ENCODE measurements at regions not wholly inside any gene's neighbourhood (a gene's known extent, or its start where the extent isn't known, plus 50 kb on each side); places are given as distances from the start of the nearest gene placed in this dataset.

- H3K9me3 ChIP-seq (ENCODE audit: control insufficient read depth, low read length), result no peaks in the 10 kb centered on the region
- peak; percentile 93 for DNase-seq
- H3K4me1 ChIP-seq (ENCODE audit: control insufficient read depth, insufficient read depth, low read length), result no peaks in the 10 kb centered on the region
- H3K27ac Mint-ChIP-seq, result no peak overlapping the region
- no peak overlapping the region for H3K9ac ChIP-seq (ENCODE audit: extremely low read depth, low read length, poor library complexity, severe bottlenecking)
- H3K27ac ChIP-seq (ENCODE audit: low read depth, low read length), result no peak overlapping the region
- no peaks in the 10 kb centered on the region for H3K9me3 Mint-ChIP-seq
- peak; percentile 85 for TF ChIP-seq CTCF (conservative IDR thresholded peaks at IDR 0.05)
- no peaks in the 10 kb centered on the region for H3K36me3 Mint-ChIP-seq (ENCODE audit: low read depth)
- H3K27me3 ChIP-seq (ENCODE audit: control insufficient read depth, insufficient read depth, low read length, poor library complexity, severe bottlenecking), result no peaks in the 10 kb centered on the region
- H3K4me3 Mint-ChIP-seq, result no peak overlapping the region
- WGBS, 2 experiments (ENCODE audit: insufficient coverage in 1 of 2, insufficient read length in 1 of 2), result 79 to 80% methylated on average over 4 to 6 of the region's 8 CpGs
- H3K36me3 ChIP-seq (ENCODE audit: control insufficient read depth, insufficient read depth, low read length), result no peaks in the 10 kb centered on the region
- H3K27me3 Mint-ChIP-seq (ENCODE audit: insufficient read depth), result peaks cover 5% of the 10 kb centered on the region
- H3K4me3 ChIP-seq (ENCODE audit: low read length), result no peak overlapping the region
- H3K4me1 Mint-ChIP-seq, result peaks cover 9% of the 10 kb centered on the region
Observed at GRCh38 chr11:116513894-116514293, 258.9 kb downstream of the BUD13 start.

GRCh38 chr11:116513278-116513823 lies 259.4 kb downstream of the BUD13 start:
- Mint-ChIP-seq H3K9me3 (no peaks in the 10 kb centered on the region), H3K27me3 (ENCODE audit: insufficient read depth) (peaks cover 9% of the 10 kb centered on the region), H3K27ac (no peak overlapping the region), H3K36me3 (ENCODE audit: low read depth) (no peaks in the 10 kb centered on the region), H3K4me3 (no peak overlapping the region), H3K4me1 (peaks cover 9% of the 10 kb centered on the region)
- Histone ChIP-seq H3K27me3 (ENCODE audit: control insufficient read depth, insufficient read depth, low read length, poor library complexity, severe bottlenecking) (peaks cover 3% of the 10 kb centered on the region), H3K4me3 (ENCODE audit: low read length) (no peak overlapping the region), H3K36me3 (ENCODE audit: control insufficient read depth, insufficient read depth, low read length) (no peaks in the 10 kb centered on the region), H3K27ac (ENCODE audit: low read depth, low read length) (no peak overlapping the region), H3K9ac (ENCODE audit: extremely low read depth, low read length, poor library complexity, severe bottlenecking) (no peak overlapping the region), H3K9me3 (ENCODE audit: control insufficient read depth, low read length) (no peaks in the 10 kb centered on the region), H3K4me1 (ENCODE audit: control insufficient read depth, insufficient read depth, low read length) (no peaks in the 10 kb centered on the region)
- no peak for TF ChIP-seq CTCF (conservative IDR thresholded peaks at IDR 0.05)
- no peak for DNase-seq
- 70 to 71% methylated on average over 8 of the region's 8 CpGs for WGBS, 2 experiments (ENCODE audit: insufficient coverage in 1 of 2, insufficient read length in 1 of 2)

GRCh38 chr11:116512841-116513240 lies 259.9 kb downstream of the BUD13 start:
- Mint-ChIP-seq H3K36me3 (ENCODE audit: low read depth) (no peaks in the 10 kb centered on the region), H3K27ac (no peak overlapping the region), H3K27me3 (ENCODE audit: insufficient read depth) (peaks cover 11% of the 10 kb centered on the region), H3K9me3 (no peaks in the 10 kb centered on the region), H3K4me1 (peaks cover 9% of the 10 kb centered on the region), H3K4me3 (no peak overlapping the region)
- WGBS, 2 experiments (ENCODE audit: insufficient coverage in 1 of 2, insufficient read length in 1 of 2), result 93% methylated on average over 2 of the region's 2 CpGs; no CpG with 5 or more reads in 1 of the 2 experiments
- Histone ChIP-seq H3K4me3 (ENCODE audit: low read length) (no peak overlapping the region), H3K9ac (ENCODE audit: extremely low read depth, low read length, poor library complexity, severe bottlenecking) (no peak overlapping the region), H3K9me3 (ENCODE audit: control insufficient read depth, low read length) (no peaks in the 10 kb centered on the region), H3K4me1 (ENCODE audit: control insufficient read depth, insufficient read depth, low read length) (no peaks in the 10 kb centered on the region), H3K36me3 (ENCODE audit: control insufficient read depth, insufficient read depth, low read length) (no peaks in the 10 kb centered on the region), H3K27ac (ENCODE audit: low read depth, low read length) (no peak overlapping the region), H3K27me3 (ENCODE audit: control insufficient read depth, insufficient read depth, low read length, poor library complexity, severe bottlenecking) (peaks cover 5% of the 10 kb centered on the region)
- DNase-seq, result peak; percentile 19
- no peak for TF ChIP-seq CTCF (conservative IDR thresholded peaks at IDR 0.05)

Measured in endodermal cell (in vitro differentiated cells).